ENCODE measurements at regions not wholly inside any gene's neighbourhood (a gene's known extent, or its start where the extent isn't known, plus 50 kb on each side); places are given as distances from the start of the nearest gene placed in this dataset.
"Not testable (repeated sequence)": the region's sequence is repeated elsewhere in the genome, so short reads cannot be mapped to it uniquely, and the experiment has no call there.

- DNase-seq (ENCODE audit: low read depth, low spot score), result no peak
Measured at GRCh38 chr14:62505045-62505444, 540.2 kb downstream of the KCNH5 start.

GRCh38 chr14:62521309-62521708 lies 523.9 kb downstream of the KCNH5 start:
- DNase-seq (ENCODE audit: low read depth, low spot score), result not testable (repeated sequence)

- DNase-seq (ENCODE audit: low read depth, low spot score), result no peak
Measured at GRCh38 chr14:62528296-62528695, 517.0 kb downstream of the KCNH5 start.

GRCh38 chr14:62532181-62532580 lies 513.1 kb downstream of the KCNH5 start:
- DNase-seq (ENCODE audit: low read depth, low spot score), result no peak

- DNase-seq (ENCODE audit: low read depth, low spot score), result no peak
Measured at GRCh38 chr14:62546862-62547474, 498.3 kb downstream of the KCNH5 start.

- DNase-seq (ENCODE audit: low read depth, low spot score), result no peak
Measured at GRCh38 chr14:62557416-62557815, 487.8 kb downstream of the KCNH5 start.

- no peak for DNase-seq (ENCODE audit: low read depth, low spot score)
Measured at GRCh38 chr14:62558451-62558850, 486.8 kb downstream of the KCNH5 start.

GRCh38 chr14:62585247-62585646 lies 460.0 kb downstream of the KCNH5 start:
- no peak for DNase-seq (ENCODE audit: low read depth, low spot score)

- no peak for DNase-seq (ENCODE audit: low read depth, low spot score)
Measured at GRCh38 chr14:62592877-62593276, 452.4 kb downstream of the KCNH5 start.

GRCh38 chr14:62597143-62597542 lies 448.1 kb downstream of the KCNH5 start:
- no peak for DNase-seq (ENCODE audit: low read depth, low spot score)

GRCh38 chr14:62599616-62600385 lies 445.5 kb downstream of the KCNH5 start:
- DNase-seq (ENCODE audit: low read depth, low spot score), result no peak

- DNase-seq (ENCODE audit: low read depth, low spot score), result no peak
Measured at GRCh38 chr14:62602712-62603111, 442.5 kb downstream of the KCNH5 start.

GRCh38 chr14:62604524-62604923 lies 440.7 kb downstream of the KCNH5 start:
- no peak for DNase-seq (ENCODE audit: low read depth, low spot score)

GRCh38 chr14:62614122-62614521 lies 431.1 kb downstream of the KCNH5 start:
- no peak for DNase-seq (ENCODE audit: low read depth, low spot score)

GRCh38 chr14:62616668-62617067 lies 428.6 kb downstream of the KCNH5 start:
- no peak for DNase-seq (ENCODE audit: low read depth, low spot score)

GRCh38 chr14:62626416-62626815 lies 418.8 kb downstream of the KCNH5 start:
- no peak for DNase-seq (ENCODE audit: low read depth, low spot score)

- DNase-seq (ENCODE audit: low read depth, low spot score), result no peak
Measured at GRCh38 chr14:62629176-62629725, 416.0 kb downstream of the KCNH5 start.

- no peak for DNase-seq (ENCODE audit: low read depth, low spot score)
Measured at GRCh38 chr14:62631176-62631575, 414.1 kb downstream of the KCNH5 start.

- no peak for DNase-seq (ENCODE audit: low read depth, low spot score)
Measured at GRCh38 chr14:62632771-62633170, 412.5 kb downstream of the KCNH5 start.

- DNase-seq (ENCODE audit: low read depth, low spot score), result no peak
Measured at GRCh38 chr14:62645649-62646048, 399.6 kb downstream of the KCNH5 start.
